IPS DF 6.9 (cell line): ENCODE measurements at regions not wholly inside any gene's neighbourhood (a gene's known extent, or its start where the extent isn't known, plus 50 kb on each side); places are given as distances from the start of the nearest gene placed in this dataset.

Experiments used
- DNase-seq: peaks from one replicate; pipeline ENCODE4 v3.0.0-alpha.2; 2013; ENCODE audit warnings: low read depth, low spot score
- H3K27ac ChIP-seq: one replicate; pipeline ENCODE4 v1.5.1; 2013; ENCODE audit warnings: low read length, control low read depth
- H3K27me3 ChIP-seq: 2 replicates; pipeline ENCODE4 v1.6.1; 2013; ENCODE audit warnings: mild to moderate bottlenecking, low read length; ENCODE audit not compliant: control insufficient read depth, insufficient read depth
- H3K36me3 ChIP-seq: 2 replicates; pipeline ENCODE4 v1.6.1; 2013; ENCODE audit warnings: low read length; ENCODE audit not compliant: control insufficient read depth, insufficient read depth
- H3K4me1 ChIP-seq: 2 replicates; pipeline ENCODE4 v1.6.1; 2013; ENCODE audit warnings: low read length; ENCODE audit not compliant: control insufficient read depth, insufficient read depth
- H3K4me3 ChIP-seq: 2 replicates; pipeline ENCODE4 v1.5.1; 2013; ENCODE audit warnings: mild to moderate bottlenecking, low read length
- H3K9me3 ChIP-seq: 2 replicates; pipeline ENCODE4 v1.6.1; 2013; ENCODE audit warnings: low read length, inconsistent platforms; ENCODE audit not compliant: control insufficient read depth, insufficient read depth
- WGBS: extraction: QIAGEN DNeasy Blood & Tissue Kit; methylation state at CpG from one replicate; pipeline ENCODE4 v1.1.7; 2013; ENCODE audit warnings: mixed read lengths, missing lambda C conversion rate; ENCODE audit not compliant: insufficient read length, insufficient coverage; 5-methylcytosine and 5-hydroxymethylcytosine counted together

DNA sequence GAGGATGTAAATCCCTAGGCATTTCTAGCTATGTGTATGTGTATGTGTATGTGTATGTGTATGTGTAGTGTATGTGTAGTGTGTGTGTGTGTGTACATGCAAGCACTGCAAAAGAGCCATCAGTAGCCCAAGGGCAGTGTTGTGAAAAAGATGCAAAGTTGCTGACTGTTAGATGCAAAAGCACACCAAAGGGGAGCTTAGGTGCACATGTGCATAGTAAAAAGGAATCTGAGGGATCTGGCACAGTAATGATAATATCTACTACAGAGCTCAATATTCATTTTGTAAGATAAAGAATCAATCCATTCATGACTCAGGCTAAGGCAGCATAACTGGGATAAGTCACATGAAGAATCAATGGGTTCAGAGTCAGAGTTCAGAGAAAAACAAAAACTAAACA lies 80.2 kb downstream of the TMEM47 start:
- Histone ChIP-seq H3K9me3 (no peaks in the 10 kb centered on the region), H3K4me3 (no peak overlapping the region), H3K27ac (no peak overlapping the region), H3K36me3 (no peaks in the 10 kb centered on the region), H3K27me3 (no peaks in the 10 kb centered on the region), H3K4me1 (no peaks in the 10 kb centered on the region)
- no peak for DNase-seq

DNA sequence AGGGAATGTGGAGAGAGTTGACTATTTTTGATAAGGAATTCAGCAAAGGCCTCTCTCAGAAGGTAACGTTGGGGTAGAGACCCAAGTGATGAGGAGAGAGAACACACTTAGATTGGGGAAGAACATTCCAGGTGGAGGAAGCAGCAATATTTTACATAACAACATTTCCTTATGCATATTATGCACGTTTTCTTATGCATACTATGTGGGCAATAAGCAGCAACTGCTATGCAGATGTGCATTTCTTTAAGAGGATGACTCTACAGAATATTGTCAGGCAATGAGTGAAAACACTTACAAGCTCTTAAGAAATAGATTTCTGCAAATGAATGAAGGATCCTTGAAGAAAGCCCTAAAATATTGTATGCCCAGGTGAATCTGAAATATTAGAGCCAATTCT lies 91.1 kb downstream of the TMEM47 start:
- H3K4me3 ChIP-seq = no peak overlapping the region
- no peak overlapping the region for H3K27ac ChIP-seq
- no CpG with 5 or more reads among the region's 2 CpGs for WGBS
- no peaks in the 10 kb centered on the region for H3K4me1 ChIP-seq
- H3K9me3 ChIP-seq = no peaks in the 10 kb centered on the region
- H3K36me3 ChIP-seq = no peaks in the 10 kb centered on the region
- no peak for DNase-seq
- no peaks in the 10 kb centered on the region for H3K27me3 ChIP-seq

DNA sequence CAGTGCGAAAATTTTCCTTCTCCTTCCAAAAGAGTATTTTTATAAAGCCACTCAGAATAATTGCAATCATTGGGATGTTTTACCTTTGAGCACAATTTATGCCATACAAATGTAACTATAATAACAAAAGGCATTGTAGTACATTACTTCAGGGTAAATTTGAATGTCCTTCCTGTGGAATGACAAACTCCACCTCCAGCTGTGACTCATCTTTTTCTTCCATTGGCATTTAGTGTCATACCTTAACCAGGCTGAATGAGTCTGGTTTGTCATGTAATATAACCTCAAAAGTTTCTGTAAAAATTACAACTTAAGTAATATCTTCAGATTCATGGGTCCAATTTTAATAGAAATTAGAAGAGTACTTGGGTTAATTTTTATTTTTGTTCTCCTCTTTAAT lies 93.3 kb downstream of the TMEM47 start:
- DNase-seq = no peak
- H3K27me3 ChIP-seq = no peaks in the 10 kb centered on the region
- H3K4me1 ChIP-seq = peaks cover 4% of the 10 kb centered on the region; the same call in 1 of the 2 replicates
- H3K36me3 ChIP-seq = no peaks in the 10 kb centered on the region
- H3K9me3 ChIP-seq = no peaks in the 10 kb centered on the region
- H3K4me3 ChIP-seq = no peak overlapping the region
- H3K27ac ChIP-seq = no peak overlapping the region
- WGBS = no CpG with 5 or more reads among the region's 1 CpG

DNA sequence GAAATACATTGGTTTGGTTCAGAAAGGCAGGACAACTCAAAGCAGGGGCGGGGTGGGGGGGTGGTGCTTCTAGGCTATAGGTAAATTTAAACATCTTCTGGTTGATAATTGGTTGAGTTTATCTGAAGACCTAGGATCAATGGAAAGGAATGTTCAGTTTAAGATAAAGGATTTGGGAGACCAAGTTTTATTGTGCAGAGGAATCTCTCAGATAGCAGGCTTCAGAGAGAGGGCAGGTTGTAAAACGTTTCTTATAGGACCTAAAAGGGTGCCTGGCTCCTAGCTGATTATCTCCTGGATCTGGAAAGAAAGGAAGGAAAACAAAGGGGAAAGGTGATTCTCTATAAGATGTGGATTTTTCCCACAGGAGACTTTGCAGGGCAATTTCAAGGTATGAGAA lies 94.0 kb downstream of the TMEM47 start:
- Histone ChIP-seq H3K4me3 (no peak overlapping the region), H3K36me3 (no peaks in the 10 kb centered on the region), H3K27ac (no peak overlapping the region), H3K27me3 (no peaks in the 10 kb centered on the region), H3K9me3 (no peaks in the 10 kb centered on the region), H3K4me1 (peaks cover 4% of the 10 kb centered on the region; the same call in 1 of the 2 replicates)
- WGBS = no CpG with 5 or more reads among the region's 2 CpGs
- no peak for DNase-seq

DNA sequence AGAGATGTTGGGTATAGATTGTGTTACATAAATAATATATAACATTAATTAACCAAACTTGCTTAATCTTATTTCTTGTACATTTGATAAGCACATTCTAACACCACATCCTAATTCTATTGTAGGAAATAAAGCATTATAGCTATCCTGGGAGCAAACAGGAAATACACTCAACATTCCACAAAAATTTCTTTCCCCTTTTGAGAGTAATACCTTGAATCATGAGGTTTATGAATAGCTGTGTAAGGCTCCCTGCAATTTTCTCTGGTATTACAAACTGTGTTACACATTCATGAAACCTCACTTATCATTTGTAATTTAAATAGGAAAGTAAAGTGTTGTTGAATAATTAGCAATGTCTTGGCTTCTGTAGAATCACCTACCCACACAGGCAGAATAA lies 95.1 kb downstream of the TMEM47 start:
- H3K27ac ChIP-seq = no peak overlapping the region
- no peaks in the 10 kb centered on the region for H3K27me3 ChIP-seq
- DNase-seq = no peak
- H3K4me1 ChIP-seq = peaks cover 4% of the 10 kb centered on the region; the same call in 1 of the 2 replicates
- H3K4me3 ChIP-seq = no peak overlapping the region
- no peaks in the 10 kb centered on the region for H3K9me3 ChIP-seq
- H3K36me3 ChIP-seq = no peaks in the 10 kb centered on the region

DNA sequence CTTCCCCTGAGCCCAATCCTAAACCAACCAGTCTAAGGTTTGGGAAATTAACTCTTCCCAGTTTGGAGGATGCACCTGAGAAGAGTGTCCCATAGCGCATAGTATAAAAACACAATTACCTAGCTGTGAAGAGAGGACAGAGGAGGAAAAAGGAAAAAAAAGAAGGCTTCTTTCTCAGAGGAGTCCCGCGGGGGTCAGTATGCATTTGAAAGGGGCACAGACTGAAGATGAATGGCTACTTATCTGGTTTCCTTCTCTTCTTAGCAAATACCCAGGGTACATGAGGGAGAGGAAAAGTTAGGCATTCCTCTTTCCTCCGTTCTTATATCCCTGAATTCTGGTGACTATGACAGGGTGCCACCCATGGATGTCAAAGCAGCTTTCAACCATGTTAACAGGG lies 96.9 kb downstream of the TMEM47 start:
- H3K4me1 ChIP-seq = peaks cover 4% of the 10 kb centered on the region; the same call in 1 of the 2 replicates
- WGBS = no CpG with 5 or more reads among the region's 4 CpGs
- no peak overlapping the region for H3K27ac ChIP-seq
- no peaks in the 10 kb centered on the region for H3K36me3 ChIP-seq
- no peaks in the 10 kb centered on the region for H3K9me3 ChIP-seq
- no peaks in the 10 kb centered on the region; the same call in 1 of the 2 replicates for H3K27me3 ChIP-seq
- no peak for DNase-seq
- no peak overlapping the region for H3K4me3 ChIP-seq

DNA sequence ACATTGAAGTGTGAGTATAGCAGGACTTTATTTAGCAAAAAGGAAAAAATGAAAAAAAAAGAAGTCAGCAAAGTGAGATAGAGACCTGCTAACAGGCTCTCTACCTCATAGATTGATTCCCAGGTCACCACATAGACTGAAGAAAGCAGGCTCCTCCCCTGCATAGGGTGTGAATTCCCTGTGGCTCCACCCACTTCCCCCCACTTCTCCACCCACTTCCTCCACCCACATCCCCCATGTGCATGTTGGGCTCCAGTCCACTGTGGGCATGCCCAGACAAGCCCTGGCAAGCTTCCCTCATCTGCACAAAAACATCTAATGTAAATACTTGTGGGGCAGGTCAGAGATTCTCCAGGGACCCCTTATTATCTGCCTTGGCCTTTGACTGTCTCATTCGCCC lies 97.8 kb downstream of the TMEM47 start:
- no peaks in the 10 kb centered on the region; the same call in 1 of the 2 replicates for H3K27me3 ChIP-seq
- no peaks in the 10 kb centered on the region for H3K36me3 ChIP-seq
- H3K9me3 ChIP-seq = no peaks in the 10 kb centered on the region
- no CpG with 5 or more reads among the region's 1 CpG for WGBS
- H3K4me3 ChIP-seq = no peak overlapping the region
- H3K27ac ChIP-seq = no peak overlapping the region
- H3K4me1 ChIP-seq = peaks cover 4% of the 10 kb centered on the region; the same call in 1 of the 2 replicates
- no peak for DNase-seq

DNA sequence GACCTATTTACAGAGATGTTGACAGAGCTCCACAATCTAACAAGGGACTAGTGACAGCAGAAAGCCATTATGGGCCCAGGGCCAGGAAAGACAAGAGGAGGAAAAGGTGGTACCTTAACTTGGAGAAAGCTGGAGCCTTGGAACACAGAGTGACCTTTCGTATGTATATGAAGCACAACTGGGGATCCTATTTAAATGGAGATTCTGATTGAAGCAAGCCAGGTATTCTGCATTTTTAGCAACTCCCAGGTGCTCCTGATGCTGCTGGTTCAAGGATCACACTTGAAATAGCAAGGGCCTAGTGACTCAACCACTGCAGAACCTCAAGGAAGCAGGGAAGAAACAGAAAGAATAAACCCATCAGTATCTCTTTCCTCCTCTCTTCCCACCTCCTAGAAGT lies 99.4 kb downstream of the TMEM47 start:
- Histone ChIP-seq H3K4me1 (peaks cover 4% of the 10 kb centered on the region; the same call in 1 of the 2 replicates), H3K36me3 (no peaks in the 10 kb centered on the region), H3K4me3 (no peak overlapping the region), H3K9me3 (no peaks in the 10 kb centered on the region), H3K27ac (no peak overlapping the region), H3K27me3 (no peaks in the 10 kb centered on the region; the same call in 1 of the 2 replicates)
- no peak for DNase-seq
- no CpG with 5 or more reads among the region's 1 CpG for WGBS

DNA sequence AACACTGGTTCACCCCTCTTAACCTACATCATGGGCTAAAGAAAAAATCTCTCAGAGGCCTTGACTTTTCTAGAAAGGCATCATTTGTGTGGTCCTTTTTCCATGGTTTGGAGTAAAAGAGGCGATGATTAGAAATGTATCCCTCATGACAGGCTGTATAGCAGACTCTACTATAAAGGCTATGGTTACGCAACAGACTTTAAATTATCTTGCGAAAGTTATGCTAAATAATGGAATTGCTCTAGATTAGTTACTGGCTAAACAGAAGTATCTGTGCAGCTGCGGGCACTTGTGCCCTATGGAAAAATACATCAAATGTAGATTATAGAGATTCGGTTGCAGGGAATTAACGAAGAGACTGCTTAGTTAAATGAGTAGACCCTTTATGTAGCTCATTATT lies 101.6 kb downstream of the TMEM47 start:
- H3K9me3 ChIP-seq = no peaks in the 10 kb centered on the region
- no peaks in the 10 kb centered on the region; the same call in 1 of the 2 replicates for H3K27me3 ChIP-seq
- no peak overlapping the region for H3K4me3 ChIP-seq
- DNase-seq = no peak
- WGBS = no CpG with 5 or more reads among the region's 6 CpGs
- H3K36me3 ChIP-seq = no peaks in the 10 kb centered on the region
- H3K27ac ChIP-seq = no peak overlapping the region
- H3K4me1 ChIP-seq = peaks cover 1% of the 10 kb centered on the region; the same call in 1 of the 2 replicates

DNA sequence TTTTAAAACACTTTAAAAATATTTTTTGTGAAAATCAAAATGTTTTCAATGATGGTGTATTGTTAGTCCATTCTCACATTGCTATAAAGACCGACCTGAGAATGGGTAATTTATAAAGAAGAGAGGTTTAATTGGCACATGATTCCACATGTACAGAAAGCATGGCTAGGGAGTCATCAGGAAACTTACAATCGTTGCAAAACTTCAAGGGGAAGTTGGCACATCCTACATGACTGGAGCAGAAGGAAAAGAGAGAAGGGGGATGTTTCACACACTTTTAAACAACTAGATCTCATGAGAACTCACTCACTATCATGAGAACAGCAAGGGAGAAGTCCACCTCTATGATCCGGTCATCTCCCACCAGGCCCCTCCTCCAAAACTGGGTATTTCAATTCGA lies 110.7 kb downstream of the TMEM47 start:
- no peak overlapping the region for H3K27ac ChIP-seq
- no peak for DNase-seq
- no peaks in the 10 kb centered on the region for H3K36me3 ChIP-seq
- H3K4me3 ChIP-seq = no peak overlapping the region
- H3K27me3 ChIP-seq = no peaks in the 10 kb centered on the region
- no CpG with 5 or more reads among the region's 4 CpGs for WGBS
- H3K9me3 ChIP-seq = no peaks in the 10 kb centered on the region
- no peaks in the 10 kb centered on the region for H3K4me1 ChIP-seq

DNA sequence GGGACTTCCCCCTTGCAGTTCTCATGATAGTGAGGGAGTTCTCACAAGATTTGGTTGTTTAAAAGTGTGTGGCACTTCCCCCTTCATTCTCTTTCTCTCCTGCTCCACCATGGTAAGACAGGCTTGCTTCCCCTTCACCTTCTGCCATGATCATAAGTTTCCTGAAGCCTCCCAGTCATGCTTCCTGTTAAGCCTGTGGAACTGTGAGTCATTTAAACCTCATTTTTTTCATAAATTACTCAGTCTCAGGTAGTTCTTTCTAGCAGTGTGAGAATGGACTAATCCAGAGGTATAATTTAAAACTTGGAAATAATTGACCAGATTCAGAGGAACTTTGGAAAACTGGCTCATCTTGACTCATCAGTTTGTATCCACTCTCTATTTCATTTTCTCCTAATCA lies 129.0 kb downstream of the TMEM47 start:
- H3K27ac ChIP-seq = no peak overlapping the region
- H3K9me3 ChIP-seq = no peaks in the 10 kb centered on the region

More for the DNA sequence above, 129.0 kb downstream of the TMEM47 start:
- Histone ChIP-seq H3K36me3 (no peaks in the 10 kb centered on the region), H3K27me3 (no peaks in the 10 kb centered on the region), H3K4me3 (no peak overlapping the region), H3K4me1 (no peaks in the 10 kb centered on the region)
- no peak for DNase-seq
